Head of caudate nucleus (tissue), 42 donors: ENCODE measurements at regions not wholly inside any gene's neighbourhood (a gene's known extent, or its start where the extent isn't known, plus 50 kb on each side); places are given as distances from the start of the nearest gene placed in this dataset.

ENCODE experiments used
- DNase-seq, 42 donors: peaks; one replicate each; pipeline versions ENCODE4 v3.0.0 to v3.0.0-alpha.2; 2020 to 2021; ENCODE audit warnings: mixed read lengths in 7 of 42
- intact Hi-C: fragments of 100-400 bp; cut with DNase I; formaldehyde crosslinking; loops from one replicate; pipeline ENCODE4 v1.15.0; 2022

DNA sequence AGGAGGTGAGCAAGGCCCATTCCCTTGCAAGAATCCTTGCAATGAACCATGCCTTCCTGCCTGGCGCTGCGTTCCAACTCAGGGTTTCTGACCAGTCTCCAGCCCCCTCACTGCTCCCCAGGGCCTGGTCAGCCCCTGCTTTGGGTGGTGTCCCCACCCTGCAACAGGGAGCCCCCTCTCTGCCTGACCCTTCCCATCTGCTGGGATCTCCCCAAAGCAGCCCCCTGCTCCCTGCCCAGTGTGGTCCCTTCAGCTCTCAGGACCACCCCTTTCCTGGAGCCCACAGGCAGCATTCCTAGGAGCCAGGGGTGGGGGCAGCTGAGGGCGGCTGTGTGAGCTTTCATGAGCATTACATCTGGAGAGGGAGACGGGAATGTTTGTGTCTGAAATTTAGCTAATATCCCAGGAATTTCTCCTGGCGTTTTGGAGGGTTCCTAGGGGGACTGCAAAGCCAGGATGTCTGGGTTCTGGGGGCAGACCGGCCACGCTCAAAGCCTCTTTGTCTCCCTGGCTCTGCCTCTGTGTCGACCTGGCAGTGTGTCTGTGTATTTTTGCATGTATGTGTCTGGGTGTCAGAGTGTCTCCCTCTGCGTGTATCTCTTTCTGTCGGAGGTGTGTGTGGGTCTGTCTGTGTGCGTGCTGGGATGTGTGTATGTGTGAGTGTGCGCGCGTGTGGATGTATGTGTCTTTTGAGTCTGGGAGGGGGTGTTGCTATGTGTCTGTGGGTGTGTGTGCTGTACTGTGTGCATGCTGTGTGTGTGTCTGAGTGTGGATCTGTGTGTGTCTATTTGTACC is 300.5 kb upstream of the ZMIZ1 start:
- intact Hi-C loops, result no loop called here
- DNase-seq, result peak in 6 of 42 donors; percentile 4 to 40 (median 11)

DNA sequence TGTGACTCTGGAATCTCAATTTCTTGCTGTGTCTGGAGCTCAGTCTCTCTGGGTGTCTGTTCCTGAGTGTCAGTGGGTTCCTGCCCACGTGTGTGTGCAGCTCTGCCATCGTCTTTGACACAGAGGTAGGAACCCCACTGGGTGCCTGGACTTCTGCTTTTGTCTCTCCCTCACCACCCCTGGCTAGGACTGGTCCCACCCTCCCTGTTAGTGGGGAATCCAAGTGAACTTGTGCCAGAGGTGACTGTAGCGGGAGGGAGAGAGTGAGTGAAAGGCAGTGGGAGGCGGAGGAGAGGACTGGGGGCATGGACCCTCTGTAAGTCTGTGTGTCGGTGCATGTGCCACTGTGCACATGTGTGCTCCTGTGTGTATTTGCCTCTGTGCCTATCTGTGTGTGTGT is 299.9 kb upstream of the ZMIZ1 start:
- DNase-seq, result peak in 3 of 42 donors; percentile 15 to 34 (median 33)
- intact Hi-C loops, result no loop called here

DNA sequence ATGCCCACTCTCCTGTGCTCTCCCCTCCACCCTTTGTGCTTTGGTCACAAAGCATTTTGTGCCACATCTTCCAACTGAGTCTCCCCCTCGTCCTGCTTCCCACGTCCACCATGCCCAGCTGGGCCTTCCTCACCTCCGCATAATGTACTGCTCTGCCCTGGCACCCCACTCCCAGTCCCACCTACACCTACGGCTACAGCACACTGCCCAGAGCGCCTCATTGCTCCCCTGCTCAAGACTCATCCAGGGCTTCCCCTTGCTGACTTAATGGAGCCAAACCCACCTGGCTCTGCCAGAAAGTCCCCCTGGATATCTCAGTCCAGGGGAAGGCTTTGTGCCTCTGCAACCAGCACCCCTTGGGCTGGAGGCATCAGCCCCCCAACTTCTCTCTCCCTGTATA is 299.2 kb upstream of the ZMIZ1 start:
- intact Hi-C loops, result no loop called here
- DNase-seq, result peak in 3 of 42 donors; percentile 6 to 16 (median 9)

DNA sequence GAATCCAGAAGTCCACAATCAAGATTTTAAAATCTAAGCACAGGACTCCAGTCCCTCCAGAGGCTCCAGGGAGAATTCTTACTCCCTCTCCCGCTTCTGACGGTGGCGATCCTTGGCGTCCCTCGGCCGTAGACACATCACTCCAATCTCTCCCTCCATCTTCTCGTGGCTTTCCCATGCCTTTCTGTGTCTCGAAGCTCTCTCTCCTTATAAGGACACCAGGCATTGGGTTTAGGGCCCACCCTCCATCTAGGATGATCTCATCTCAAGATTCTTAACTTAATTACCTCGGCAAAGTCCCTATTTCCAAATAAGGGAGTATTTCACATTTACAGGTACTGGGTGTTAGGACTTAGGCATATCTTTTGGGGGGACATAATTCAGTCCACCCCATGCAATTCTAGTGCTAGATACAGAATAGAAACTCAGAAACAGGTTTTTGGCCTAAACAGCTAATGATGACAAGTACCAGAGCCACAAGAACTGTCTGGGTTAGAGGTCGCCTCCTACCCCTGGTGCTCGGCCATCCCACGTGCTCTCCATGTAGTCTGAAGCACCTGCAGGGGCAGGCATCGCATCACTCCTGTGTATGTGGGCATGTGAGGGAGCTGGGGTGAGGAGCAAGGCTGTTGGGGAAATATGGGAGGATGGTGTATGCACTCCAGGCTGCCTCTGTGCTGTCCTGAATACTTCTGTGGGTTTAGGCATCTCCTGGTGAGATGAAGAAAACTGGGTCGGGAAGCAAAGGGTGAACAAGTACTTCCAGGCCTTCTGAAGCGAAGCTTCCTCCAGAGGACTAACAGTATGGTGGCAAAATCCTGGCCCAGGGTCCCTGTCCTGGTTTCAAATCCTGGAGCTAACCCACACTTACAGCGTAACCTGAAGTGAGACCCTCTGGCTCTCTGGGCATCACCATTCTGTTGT is 298.3 kb upstream of the ZMIZ1 start:
- intact Hi-C loops, result loop anchor here (10.0 kb wide), 2 partner anchors 294 to 424 kb away; partner anchors contain the start of gene ZMIZ1
- peak in 3 of 42 donors; percentile 1 to 18 (median 9) for DNase-seq

DNA sequence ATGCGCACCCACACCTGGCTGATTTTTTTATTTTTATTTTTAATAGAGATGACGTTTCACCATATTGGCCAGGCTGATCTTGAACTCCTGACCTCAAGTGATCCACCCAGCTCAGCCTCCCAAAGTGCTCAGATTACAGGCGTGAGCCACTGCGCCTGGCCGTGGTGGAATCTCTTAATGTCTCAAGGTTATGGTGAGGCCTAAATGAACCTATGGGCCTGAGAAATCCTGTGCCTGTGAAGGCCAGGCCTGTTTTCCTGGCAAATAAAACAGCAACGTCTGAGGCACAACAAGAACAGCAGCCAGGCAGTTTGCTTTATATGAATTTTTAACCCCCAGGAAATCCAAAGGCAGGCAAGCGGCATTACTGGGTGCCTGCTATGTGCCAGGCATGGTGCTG is 297.5 kb upstream of the ZMIZ1 start:
- peak in 1 of 42 donors; percentile 33 for DNase-seq
- intact Hi-C loops, result loop anchor here (10.0 kb wide), 2 partner anchors 294 to 424 kb away; partner anchors contain the start of gene ZMIZ1

DNA sequence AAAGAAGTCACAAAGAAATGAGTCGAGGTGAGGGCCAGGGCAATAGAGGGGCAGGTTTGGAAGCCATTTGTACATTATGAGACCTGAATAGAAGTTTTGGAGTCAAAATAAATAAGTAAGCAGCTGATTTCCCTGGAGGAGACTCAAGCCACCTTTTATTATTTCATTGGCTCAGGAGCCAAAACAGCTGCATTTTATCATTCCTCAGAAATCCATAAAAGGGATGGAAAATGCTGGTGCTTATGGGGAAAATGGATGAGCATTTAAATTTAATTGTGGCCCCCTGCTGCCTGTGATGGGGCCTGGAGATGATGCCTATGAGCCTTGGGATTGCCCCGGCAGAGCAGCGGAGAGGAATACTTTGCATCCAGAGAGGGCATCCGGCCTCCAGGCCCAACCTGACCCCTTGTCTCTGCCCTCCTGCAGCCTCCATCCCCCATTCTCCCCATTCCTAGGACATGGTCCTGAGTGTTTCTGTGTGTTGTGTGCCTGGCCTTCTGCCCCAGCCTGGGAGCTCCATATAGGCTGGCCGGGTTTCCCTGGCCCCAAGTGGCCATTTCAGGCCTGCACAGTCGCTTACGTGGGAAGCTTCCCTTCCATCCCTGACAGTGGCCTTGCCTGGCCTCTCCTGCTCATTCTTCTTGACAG is 296.8 kb upstream of the ZMIZ1 start:
- intact Hi-C loops, result loop anchor here (10.0 kb wide), 2 partner anchors 293 to 423 kb away; partner anchors contain the start of gene ZMIZ1
- peak in 2 of 42 donors; percentile 23 to 34 for DNase-seq

DNA sequence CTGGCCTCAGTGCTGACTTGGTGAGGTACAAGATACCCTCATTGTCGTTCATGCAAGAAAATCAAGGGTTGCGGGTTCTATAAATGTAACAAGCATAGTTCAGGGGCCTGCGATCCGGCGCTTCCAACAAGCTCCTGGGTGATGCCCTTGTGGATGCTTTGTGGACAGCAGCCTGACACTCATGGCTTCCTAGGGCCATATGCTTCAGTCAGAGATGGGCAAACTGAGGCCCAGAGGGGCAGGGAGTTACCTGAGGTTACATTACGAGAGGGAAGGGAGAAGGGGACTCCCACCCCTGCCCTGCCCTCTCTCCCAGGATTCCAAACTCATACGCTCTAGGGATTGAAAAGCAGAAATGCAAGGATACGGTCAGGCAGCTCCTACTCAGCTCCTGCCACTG is 296.3 kb upstream of the ZMIZ1 start:
- intact Hi-C loops, result loop anchor here (10.0 kb wide), 2 partner anchors 292 to 422 kb away; partner anchors contain the start of gene ZMIZ1
- DNase-seq, result no peak

DNA sequence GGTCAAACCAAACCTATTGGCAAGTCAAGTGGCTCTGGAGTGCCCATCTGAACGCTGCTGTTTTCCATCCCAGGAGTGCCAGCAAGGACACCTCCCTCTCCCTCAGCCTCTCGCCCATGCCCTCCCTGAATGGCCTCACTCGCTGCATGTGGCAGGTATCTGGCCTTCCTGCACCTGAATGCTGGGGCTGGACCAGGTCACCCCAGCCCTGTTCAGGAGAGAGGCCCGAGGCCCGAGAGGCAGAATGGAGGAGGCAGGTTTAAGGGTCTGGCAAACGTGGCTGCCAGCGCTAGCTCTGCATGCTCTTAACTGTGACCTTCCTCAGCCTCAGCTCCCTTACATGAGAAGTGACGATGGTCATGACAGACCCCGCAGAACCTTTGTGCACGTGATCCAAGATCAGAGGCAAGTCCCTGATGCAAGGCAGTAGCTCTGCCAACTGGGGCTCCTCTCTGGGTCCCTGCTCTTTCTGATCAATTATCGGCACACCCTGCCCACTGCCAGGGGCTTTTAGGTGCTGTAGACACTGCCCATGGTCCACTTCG is 295.7 kb upstream of the ZMIZ1 start:
- intact Hi-C loops, result loop anchor here (10.0 kb wide), 2 partner anchors 292 to 422 kb away; partner anchors contain the start of gene ZMIZ1
- DNase-seq, result no peak

DNA sequence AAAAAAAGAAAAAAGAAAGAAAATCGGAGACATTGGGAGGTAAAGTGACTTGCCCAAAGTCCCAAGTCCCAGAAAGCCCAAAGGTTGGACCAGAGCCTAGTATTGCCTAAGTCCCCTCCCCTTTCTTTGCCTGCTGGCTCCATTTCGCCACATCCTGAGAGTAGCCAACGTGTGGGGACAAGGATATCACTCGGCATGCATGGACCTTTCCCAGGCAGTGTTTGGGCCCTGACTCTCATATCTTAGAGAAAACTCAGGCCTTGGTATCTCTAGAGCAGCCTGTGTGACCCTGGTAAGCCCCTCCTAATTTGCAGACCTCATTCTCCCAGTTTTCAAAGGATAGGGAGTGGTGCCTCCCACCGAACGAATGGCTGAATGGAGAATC is 294.2 kb upstream of the ZMIZ1 start:
- no peak for DNase-seq
- intact Hi-C loops, result loop anchor here (10.0 kb wide), 2 partner anchors 290 to 420 kb away; partner anchors contain the start of gene ZMIZ1

DNA sequence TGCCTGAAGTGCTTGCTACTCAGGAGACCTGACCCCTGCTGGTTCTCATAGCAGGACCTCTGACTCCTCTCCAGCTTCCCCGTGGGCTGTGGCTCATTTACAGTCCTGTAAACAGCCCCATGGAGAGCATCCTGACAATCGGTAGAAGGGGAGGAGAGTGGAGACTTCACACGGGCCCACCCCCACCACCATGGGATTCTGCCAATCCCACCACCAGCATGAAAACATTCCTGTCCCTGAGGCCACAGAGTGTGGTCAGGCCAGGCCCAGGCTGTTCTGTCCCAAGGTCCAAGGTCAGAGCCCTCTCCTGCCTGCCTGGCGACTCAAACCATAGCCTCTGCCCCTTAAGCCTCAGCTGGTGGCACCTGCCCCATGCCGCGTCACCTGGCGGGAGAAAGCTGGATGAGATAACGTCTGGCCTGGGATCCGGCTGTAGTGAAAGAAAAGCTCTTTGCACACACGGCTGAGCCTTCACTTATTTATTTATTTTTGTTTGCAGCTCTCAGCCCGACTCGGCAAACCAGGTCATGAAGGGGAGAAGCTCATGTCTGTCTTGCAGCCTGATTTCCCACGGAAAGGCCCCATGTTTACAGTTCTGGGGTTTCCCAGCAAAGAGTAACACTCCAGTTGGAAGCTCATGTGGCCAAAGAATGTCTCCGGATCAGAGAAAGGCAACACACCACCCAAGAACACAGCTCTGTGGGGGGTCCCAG is 293.6 kb upstream of the ZMIZ1 start:
- intact Hi-C loops, result loop anchor here (10.0 kb wide), 2 partner anchors 290 to 420 kb away; partner anchors contain the start of gene ZMIZ1
- peak in 3 of 42 donors; percentile 9 to 36 (median 12) for DNase-seq

DNA sequence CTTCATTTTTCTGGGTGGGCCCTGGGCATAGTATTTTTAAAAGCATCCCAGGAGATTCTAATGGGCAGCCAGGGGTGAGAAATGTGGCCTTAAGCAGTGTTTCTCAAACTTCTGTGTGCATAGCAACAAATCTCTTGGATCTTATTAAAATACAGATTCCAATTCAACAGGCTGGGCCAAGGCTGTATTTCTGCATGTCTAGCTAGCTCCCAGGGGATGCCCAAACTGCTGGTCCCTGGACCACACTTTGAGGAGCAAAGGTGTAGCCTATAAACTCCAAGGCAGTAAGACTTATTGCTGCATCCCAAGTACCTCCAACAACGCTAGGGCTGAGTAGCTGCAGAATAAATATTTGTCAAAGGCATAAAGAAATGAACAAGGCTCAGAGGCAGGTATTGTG is 292.9 kb upstream of the ZMIZ1 start:
- intact Hi-C loops, result loop anchor here (10.0 kb wide), 2 partner anchors 289 to 419 kb away; partner anchors contain the start of gene ZMIZ1
- DNase-seq, result peak in 2 of 42 donors; percentile 1 to 25

DNA sequence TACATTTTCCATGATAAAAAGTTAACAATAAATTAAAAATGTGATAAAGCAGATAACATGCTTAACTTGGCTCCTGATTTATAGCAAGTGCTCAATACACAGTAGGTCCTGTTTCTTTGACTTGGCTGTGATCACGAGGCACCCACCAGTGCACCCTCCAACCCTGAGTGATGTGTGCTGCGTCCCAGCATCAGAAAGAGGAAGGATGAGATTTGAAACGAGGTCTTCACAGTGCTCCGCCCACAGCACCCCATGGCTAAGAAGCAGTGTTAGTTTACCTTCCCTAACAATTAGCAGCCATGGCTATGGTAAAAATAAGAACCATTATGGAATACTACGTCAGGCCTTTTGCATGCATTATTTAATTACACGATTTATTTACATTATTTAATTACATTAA is 292.0 kb upstream of the ZMIZ1 start:
- intact Hi-C loops, result loop anchor here (10.0 kb wide), 2 partner anchors 288 to 418 kb away; partner anchors contain the start of gene ZMIZ1
- DNase-seq, result peak in 10 of 42 donors; percentile 4 to 46 (median 30)

DNA sequence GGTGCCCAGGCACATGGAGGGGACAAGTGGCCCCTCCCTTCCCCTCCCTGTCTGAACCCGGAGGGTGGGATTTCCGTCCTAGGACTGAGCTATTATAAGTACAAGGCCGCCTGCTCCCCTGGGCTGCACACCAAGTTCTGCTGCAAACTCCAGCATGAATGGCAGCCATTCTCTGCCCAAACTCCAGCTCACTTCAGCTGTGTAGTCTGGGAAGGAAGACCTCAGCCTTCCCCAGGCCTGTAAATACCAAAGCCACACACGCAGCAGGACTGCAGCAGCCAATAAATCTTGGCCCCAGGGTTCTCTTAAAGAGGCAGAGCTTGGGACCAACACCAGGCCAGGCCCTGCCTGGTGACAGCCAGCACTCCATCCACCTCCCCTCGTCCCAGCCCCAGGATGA is 291.3 kb upstream of the ZMIZ1 start:
- DNase-seq, result peak; percentile 63 to 92 (median 79)
- intact Hi-C loops, result loop anchor here (10.0 kb wide), 2 partner anchors 287 to 417 kb away; partner anchors contain the start of gene ZMIZ1

DNA sequence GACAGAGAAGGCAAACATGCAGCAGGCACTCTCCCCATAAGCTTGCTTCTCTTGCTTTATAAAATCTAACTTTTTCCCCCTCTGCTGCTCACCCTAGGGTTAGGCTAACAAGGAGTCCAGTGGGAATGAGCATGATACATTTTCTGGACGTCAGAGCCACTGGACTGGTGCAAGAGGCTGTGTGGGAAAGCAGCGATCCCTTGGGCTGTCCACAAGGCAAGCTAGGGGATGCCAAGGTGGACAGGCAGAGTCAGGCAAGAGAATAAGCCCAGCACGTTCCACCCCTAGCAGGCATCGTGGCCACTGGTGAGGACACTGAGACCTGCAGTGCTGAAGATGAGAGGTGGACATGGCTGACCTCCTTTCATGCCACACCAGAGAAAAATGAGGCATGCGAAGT is 290.9 kb upstream of the ZMIZ1 start:
- intact Hi-C loops, result loop anchor here (10.0 kb wide), 2 partner anchors 287 to 417 kb away; partner anchors contain the start of gene ZMIZ1
- peak in 4 of 42 donors; percentile 4 to 37 (median 20) for DNase-seq

DNA sequence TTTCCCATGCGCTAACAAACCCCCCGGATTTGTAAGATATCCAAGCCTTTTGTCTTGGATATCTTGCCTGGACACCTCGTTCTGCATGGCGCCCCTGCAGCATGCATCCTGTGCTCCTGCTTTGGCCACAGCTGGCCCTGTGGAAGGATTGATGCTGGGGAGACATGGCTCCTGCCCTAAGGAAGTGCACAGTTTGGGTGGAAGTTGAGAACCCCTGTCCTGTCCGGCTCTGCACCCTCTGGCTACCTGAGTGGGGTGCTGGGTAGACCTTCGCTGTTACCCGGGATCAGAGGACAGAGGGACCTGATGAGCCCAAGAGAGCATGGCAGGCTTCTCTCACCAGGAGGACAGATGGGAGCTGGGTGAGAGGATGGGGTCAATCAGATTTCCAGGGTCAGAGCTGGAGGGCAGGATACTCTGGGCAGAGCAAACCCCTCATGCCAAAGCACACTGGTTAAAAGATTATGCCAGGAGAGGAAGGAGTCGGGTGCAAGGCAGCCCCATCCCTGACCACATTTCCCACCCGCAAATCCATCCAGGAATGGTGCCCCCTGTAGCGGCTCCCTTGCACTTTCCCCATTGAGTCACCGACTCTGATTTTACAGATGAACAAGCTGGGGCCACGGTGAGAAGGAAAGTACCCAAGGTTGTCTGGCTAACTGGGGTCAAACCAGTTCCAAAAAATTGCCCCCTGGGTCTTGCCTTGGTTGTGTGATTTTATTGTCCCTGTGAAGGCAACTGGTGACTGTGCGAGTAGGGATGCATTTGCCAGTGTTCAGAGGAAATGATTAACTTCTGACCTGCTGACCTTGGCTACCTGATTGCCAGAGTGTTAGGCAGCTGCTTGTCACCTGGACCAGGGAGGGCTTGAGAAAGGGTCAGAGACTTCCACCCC is 290.1 kb upstream of the ZMIZ1 start:
- peak in 4 of 42 donors; percentile 1 to 31 (median 12) for DNase-seq
- intact Hi-C loops, result loop anchor here (10.0 kb wide), 2 partner anchors 286 to 416 kb away; partner anchors contain the start of gene ZMIZ1

DNA sequence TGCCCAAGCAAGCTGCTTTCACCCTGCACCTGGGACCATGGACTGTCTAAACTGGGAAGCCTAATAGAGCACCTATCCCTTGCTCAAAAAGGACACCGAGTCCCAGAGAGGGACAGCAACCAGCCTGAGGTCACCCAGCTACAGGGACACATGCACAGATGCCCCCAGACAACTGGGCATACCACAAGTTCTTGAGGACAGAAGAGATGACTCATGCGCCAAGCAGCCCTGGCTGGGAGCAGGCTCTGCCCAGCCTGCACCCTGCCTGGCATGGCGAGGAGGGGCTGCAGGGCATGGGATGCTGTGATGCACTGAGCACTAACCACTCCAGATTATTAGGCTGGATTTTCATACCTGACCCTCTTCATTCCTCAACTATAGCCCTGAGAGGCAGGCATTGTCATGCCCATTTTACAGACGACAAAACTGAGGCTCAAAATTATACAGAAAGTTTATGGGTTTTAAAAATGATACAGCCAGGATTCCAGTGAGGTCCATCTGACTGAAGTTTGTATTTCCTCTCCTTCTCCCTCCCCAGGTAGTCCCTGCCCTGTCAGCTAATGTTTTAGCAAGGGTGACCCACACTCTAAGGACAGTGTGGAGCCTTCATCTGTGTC is 289.3 kb upstream of the ZMIZ1 start:
- intact Hi-C loops, result loop anchor here (10.0 kb wide), 2 partner anchors 285 to 415 kb away; partner anchors contain the start of gene ZMIZ1
- DNase-seq, result peak in 4 of 42 donors; percentile 2 to 26 (median 6)
